ENCODE measurements at regions not wholly inside any gene's neighbourhood (a gene's known extent, or its start where the extent isn't known, plus 50 kb on each side); places are given as distances from the start of the nearest gene placed in this dataset.

GRCh38 chr3:26205475-26205874 is 415.6 kb downstream of the OXSM start:
- TF ChIP-seq POLR2AphosphoS5 (IDR thresholded peaks at IDR 0.05; ENCODE audit: insufficient read depth, low read depth, low read length) (no peak), CTCF (IDR thresholded peaks at IDR 0.05; ENCODE audit: extremely low read depth in 1 of 2, insufficient read depth in 1 of 2, low read depth in 1 of 2, low read length in 2 of 2) (no peak), POLR2A (IDR thresholded peaks at IDR 0.05; ENCODE audit: low read depth, low read length) (no peak), GATA2 (IDR thresholded peaks at IDR 0.05; ENCODE audit: insufficient read depth, insufficient read length, low read depth, low read length) (no peak), EZH2 (IDR thresholded peaks at IDR 0.05; ENCODE audit: borderline replicate concordance, low read depth, low read length, severe bottlenecking) (no peak)

Measured in endothelial cell of umbilical vein (primary cell).